ENCODE measurements at regions not wholly inside any gene's neighbourhood (a gene's known extent, or its start where the extent isn't known, plus 50 kb on each side); places are given as distances from the start of the nearest gene placed in this dataset.

GRCh38 chr20:22431419-22431818 lies 153.0 kb downstream of the FOXA2 start:
- no peak for DNase-seq (ENCODE audit: low spot score)

GRCh38 chr20:22430746-22431168 lies 153.6 kb downstream of the FOXA2 start:
- DNase-seq (ENCODE audit: low spot score), result no peak

- DNase-seq (ENCODE audit: low spot score), result no peak
Measured at GRCh38 chr20:22430154-22430745, 154.1 kb downstream of the FOXA2 start.

DNA sequence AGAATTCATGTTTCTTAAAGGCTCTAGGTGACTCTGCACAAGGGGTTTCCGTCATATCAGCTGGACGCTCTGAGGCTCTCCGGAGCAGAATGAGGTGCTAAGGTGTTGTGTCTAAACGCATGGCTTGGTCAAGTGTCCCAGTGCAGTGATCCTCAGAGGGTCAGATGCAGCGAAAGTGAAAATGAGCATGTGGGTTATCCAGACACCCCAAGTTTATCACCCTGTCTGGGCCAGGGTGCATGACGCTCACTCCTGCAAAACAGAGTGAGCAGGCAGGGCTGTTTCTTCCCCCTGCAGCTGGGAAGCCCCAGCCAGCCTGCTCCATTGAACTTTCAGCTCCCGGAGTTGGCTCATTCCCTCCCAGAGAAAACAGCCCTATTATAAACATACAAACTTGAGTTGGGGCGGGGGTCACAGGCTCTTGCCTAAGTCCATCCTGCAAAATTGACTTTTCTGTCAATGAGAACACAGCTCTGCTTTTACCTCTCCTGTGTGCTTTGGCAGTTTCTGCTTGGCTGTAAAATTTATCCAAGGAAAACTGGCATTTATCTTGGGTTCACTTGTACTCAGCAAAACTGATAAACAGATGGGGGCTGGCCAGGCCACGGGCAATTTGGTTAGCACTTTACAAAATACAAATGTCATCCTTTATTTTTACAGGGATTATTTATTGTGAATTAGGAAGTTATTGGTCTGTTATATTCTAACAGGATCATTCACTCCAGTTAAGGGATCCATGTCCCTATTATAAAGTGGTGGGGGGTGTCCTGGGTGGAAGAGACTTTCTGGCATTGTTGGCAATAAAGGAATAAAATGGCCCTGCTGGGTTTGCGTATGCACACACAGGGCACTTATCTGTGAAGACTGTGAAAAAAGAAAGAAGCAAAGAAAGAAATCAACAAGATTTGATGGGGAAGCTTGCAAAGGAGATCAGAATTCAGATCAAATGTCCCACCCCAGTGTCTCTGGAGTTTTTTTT lies 154.9 kb downstream of the FOXA2 start:
- DNase-seq (ENCODE audit: low spot score), result no peak

- DNase-seq (ENCODE audit: low spot score), result no peak
Measured at GRCh38 chr20:22428051-22428450, 156.3 kb downstream of the FOXA2 start.

- DNase-seq (ENCODE audit: low spot score), result no peak
Measured at GRCh38 chr20:22426772-22427171, 157.6 kb downstream of the FOXA2 start.

GRCh38 chr20:22425344-22426295 lies 158.8 kb downstream of the FOXA2 start:
- no peak for DNase-seq (ENCODE audit: low spot score)

DNA sequence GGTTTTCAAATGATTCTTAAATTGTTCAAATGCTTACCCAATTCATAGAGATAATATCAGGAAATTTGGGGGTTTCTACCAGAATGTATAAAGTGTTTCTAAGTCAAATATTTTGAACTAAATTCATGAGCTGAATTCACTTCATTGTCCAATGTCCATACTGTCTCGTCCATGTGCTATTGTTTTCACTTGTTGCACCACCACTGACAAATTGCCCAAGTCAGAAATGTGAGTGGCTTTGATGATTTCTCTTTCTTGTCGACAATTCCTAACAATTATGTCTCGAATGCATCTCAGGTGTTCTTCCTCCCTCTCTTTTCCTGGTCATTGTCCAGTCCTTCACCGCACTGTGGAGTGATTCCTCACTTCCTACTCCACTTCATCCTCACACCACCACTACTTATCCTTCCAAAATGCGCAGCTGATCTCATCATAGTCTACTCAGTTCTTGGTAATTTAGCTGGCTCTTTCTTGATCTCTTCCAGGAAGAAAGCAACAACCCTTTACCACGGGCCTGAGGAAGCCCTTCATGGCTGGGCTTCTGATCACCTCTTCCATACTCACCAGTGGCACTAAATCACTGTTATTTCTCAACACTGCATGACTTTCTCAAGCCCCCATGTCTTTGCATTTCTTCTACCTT lies 161.1 kb downstream of the FOXA2 start:
- no peak for DNase-seq (ENCODE audit: low spot score)

- DNase-seq (ENCODE audit: low spot score), result no peak
Measured at GRCh38 chr20:22420116-22420598, 164.2 kb downstream of the FOXA2 start.

DNA sequence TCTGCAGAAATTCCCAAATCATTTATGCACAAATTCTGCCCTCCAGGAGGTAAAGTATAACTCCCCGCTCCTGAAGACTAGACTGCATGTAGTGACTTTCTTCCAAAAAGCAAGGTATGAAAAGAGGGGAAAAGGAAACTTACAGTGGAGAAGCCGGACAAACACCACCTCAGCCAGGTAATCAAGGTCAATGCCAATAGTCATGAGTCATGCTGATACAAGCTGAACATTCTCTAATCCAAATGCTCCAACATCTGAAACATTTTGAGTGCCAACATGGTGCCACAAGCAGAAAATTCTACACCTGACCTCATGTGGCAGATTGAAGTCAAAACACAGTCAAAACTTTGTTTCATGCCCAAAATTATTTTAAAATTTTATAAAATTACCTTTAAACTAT lies 165.6 kb downstream of the FOXA2 start:
- DNase-seq (ENCODE audit: low spot score), result no peak

DNA sequence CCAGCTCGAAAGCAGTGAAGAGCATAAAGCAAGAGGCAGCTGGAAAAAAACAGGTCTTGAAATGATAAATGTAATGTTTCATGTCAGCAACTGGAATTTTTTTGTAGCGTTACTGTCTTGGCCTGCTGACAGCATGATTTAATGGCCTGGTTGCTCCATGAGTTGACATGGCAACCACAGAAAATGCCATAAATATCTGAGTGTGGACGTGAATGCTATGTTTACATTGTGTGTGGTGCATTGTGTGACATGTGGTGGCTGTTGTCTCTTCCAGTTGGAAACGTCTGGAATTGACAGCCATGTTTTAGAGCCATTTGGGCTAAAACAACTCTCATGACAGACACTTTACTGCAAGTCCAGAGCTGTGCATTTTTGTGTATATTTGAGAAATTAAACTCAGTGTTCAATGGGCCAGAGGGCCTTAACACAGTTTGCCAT lies 170.0 kb downstream of the FOXA2 start:
- DNase-seq (ENCODE audit: low spot score), result no peak

DNA sequence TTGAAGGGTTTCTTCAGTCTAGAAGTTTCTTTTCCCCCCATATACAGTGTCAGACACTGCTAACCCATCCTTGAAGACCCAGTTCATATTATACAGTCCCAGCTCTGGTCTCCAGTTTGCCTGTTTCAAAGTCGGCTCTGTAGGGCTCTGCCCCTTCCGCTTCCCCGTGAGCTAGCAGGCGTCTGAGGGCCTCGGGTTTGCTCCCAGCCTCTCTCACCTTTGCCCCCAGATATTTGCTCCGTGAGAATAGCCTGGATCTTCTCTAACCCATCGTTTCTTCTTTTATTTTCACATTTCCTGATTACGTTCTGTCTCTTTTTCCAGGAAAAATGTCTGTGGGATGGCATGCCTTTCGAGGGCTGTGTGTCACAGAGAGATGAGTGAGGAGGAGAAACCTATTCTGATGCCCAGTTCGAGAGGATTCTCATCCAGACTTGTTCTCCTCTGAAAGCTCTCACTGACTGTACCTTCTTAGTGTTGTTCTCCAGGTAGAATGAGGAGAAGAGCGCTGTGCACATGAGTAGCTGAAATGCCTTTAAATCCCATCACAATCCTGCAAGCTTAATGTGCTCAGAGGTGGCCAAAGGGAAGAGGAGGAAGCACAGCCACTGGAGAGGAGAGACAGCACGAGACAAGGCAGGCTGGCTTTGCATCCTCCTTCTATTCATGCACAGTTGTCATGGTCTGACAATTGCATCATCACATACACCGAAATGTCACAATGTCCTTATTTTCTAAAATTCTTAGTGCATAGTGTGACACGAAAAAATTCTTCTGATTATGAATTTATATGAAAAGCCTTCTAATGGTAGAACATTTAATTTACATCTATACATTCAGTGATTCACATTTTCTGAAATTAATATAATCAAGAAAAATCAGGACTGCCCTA lies 171.1 kb downstream of the FOXA2 start:
- no peak for DNase-seq (ENCODE audit: low spot score)

DNA sequence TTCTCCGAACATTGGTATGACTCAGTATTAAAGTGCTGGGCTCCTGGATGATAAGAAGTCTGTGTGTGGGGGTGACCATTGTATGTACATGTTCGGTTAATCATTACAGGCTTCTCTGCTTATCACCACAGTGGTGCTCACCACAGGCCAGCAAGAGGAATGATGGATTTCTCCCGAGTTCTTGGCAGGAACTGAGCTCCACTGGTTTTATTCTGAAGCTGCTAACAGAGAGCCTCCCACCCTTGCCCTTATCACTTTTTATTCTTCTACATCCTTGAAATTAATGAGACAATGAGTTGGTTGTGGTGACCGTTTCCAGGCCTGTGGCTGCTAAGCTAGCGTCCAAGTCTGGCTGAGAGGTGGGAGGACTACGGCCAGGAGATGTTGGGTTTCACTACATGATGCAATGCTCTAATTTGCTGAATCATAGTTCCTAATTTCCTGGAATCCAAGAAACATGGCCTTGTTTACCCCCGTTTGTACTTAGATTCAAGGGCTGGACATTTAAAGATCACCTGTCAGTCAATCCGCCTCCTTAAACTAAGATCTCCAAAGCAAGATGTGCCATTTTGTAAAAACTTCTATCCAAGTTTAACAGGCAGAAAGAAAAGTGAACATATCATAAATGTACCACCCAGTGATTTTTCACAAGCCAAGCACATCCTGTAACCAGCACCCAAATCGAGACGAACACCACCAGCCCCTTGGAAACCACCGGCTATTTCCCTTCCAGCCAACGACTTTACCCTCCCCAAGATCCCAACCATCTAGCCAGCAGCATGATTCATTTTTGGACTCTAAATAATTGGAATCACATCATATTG lies 172.5 kb downstream of the FOXA2 start:
- DNase-seq (ENCODE audit: low spot score), result no peak

GRCh38 chr20:22411286-22411626 lies 173.1 kb downstream of the FOXA2 start:
- no peak for DNase-seq (ENCODE audit: low spot score)

DNA sequence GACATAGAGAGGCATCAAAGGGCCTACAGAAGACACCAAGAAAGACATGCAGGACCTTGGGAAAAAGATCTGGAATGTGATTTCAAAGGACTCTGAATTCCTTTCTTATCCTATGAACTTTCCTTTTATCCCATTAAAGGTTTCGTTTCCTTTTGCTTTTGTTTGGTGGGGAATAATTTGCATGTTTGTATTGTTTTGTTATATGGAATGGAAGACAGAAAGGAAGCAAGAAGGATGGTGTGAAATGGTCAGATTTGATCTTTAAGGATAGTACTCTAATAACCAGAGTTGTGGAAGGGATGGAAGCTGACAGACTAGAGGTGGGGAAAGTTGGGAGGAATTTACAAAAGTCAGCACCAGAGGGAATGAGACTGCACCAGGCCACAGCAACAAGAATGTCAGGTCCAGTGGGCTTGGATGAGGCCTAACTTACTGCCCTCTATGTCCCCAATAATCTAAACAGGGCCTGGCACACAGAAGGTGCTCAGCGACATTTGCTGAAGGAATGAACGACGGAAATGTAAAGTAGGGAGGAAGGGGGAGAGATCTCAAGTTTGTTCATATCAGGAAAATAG lies 173.7 kb downstream of the FOXA2 start:
- DNase-seq (ENCODE audit: low spot score), result no peak

- DNase-seq (ENCODE audit: low spot score), result no peak
Measured at GRCh38 chr20:22408521-22409402, 175.6 kb downstream of the FOXA2 start.

DNA sequence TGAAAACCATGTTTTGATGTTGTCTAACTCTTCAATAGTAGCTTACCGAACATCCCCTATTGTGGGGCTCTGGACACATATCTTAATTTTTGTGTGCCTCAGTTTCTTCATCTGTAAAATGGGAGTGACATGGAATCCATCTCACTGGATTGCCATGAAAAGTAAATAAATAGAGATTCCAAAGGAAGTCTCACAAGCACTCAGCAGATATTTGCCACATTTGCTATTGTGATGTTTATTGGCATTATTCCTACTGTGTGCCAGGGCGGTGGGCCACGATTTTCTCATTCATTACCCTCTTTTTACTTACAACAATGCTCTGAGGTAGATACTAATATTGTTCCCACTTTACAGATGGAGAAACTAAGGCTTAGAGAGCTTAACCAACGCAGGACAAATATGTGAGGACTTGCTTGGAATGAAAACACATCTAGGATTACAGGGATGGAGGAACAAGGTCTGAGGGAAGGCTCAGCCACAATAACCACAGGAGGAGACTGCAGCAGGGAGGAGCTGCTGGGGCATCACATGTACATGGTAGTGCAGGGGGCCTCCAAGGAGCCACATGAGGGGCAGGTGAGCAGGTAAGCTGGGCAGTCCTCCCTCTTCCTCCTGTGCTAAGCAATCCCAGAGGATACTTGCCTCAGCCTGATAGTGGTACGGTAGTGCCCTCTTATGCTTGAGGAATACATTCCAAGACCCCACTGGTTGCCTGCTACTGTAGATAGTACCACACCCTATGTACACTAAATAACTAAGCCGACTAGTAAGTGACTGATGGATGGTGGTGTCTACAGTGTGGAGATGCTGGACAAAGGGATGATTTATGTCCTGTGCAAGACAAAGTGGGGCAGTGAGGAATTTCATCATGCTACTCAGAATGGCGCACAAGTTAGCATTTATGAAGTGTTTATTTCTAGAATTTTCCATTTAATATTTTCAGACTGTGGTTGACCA lies 176.9 kb downstream of the FOXA2 start:
- DNase-seq (ENCODE audit: low spot score), result no peak
